Hepatocyte (in vitro differentiated cells): ENCODE measurements at regions not wholly inside any gene's neighbourhood (a gene's known extent, or its start where the extent isn't known, plus 50 kb on each side); places are given as distances from the start of the nearest gene placed in this dataset.

Experiments used
- EZH2 ChIP-seq: fragments of 200-600 bp; sonication (generic); IDR thresholded peaks from 2 replicates; pipeline ENCODE4 v1.6.1; 2016; ENCODE audit warnings: antibody characterized with exemption, mild to moderate bottlenecking, borderline replicate concordance
- TF ChIP-seq, protein P1 (sequence below): fragments of 200-600 bp; sonication (generic); IDR thresholded peaks from 2 replicates; pipeline ENCODE4 v1.5.1; 2016; ENCODE audit warnings: antibody characterized with exemption, mild to moderate bottlenecking; ENCODE audit not compliant: poor library complexity

DNA sequence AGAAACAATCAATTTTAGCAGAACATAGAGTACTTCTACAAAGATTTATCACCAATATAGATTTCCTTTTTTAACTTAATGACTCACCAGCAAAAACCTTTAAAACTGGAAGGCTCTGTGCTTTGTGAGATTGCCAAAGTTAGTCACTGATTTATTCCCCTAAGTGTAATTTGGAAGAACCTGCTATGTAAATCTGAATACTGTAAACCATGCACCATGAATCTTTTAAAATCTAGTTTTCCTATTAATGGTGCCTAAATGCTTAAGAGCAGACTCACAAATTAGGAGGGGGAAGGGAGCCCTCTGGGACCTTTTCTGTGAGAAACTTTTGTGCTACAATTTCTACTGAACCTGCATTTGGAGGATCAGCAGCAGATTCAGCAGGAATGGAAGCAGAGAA lies 57.8 kb upstream of the PNRC1 start:
- TF ChIP-seq, protein P1, sequence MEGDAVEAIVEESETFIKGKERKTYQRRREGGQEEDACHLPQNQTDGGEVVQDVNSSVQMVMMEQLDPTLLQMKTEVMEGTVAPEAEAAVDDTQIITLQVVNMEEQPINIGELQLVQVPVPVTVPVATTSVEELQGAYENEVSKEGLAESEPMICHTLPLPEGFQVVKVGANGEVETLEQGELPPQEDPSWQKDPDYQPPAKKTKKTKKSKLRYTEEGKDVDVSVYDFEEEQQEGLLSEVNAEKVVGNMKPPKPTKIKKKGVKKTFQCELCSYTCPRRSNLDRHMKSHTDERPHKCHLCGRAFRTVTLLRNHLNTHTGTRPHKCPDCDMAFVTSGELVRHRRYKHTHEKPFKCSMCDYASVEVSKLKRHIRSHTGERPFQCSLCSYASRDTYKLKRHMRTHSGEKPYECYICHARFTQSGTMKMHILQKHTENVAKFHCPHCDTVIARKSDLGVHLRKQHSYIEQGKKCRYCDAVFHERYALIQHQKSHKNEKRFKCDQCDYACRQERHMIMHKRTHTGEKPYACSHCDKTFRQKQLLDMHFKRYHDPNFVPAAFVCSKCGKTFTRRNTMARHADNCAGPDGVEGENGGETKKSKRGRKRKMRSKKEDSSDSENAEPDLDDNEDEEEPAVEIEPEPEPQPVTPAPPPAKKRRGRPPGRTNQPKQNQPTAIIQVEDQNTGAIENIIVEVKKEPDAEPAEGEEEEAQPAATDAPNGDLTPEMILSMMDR: no peak
- TF ChIP-seq EZH2: no peak
